ENCODE measurements at regions not wholly inside any gene's neighbourhood (a gene's known extent, or its start where the extent isn't known, plus 50 kb on each side); places are given as distances from the start of the nearest gene placed in this dataset.

- H3F3A ChIP-seq (ENCODE audit: insufficient read depth, low read depth): no peaks in the 10 kb centered on the region
- H4K20me1 ChIP-seq (ENCODE audit: insufficient read depth): no peaks in the 10 kb centered on the region
- H3K4me1 ChIP-seq (replicated peaks; ENCODE audit: insufficient read depth): no peaks in the 10 kb centered on the region
- ChIA-PET CTCF (no interaction called here), POLR2A (ENCODE audit: unreplicated experiment) (no interaction called here)
- intact Hi-C loops (cut with micrococcal nuclease; ENCODE audit: unreplicated experiment): no loop called here
- H3K4me2 ChIP-seq: no peak overlapping the region
- no TSS peak for BruUV-seq (replicated peaks)
- no peaks in the 10 kb centered on the region for H3K79me2 ChIP-seq (ENCODE audit: low read depth)
- H3K4me3 ChIP-seq: no peak overlapping the region
- DNase-seq: no peak
- no peaks in the 10 kb centered on the region for H3K9me3 ChIP-seq (ENCODE audit: insufficient read depth, low read depth)
- H3K9me2 ChIP-seq (ENCODE audit: insufficient read depth): no peaks in the 10 kb centered on the region
- TF ChIP-seq EZH2 (IDR thresholded peaks at IDR 0.05; ENCODE audit: low read depth): no peak
- no peak for TF ChIP-seq CTCF (conservative IDR thresholded peaks at IDR 0.05)
- H3K27me3 ChIP-seq (ENCODE audit: insufficient read depth, low read depth): no peaks in the 10 kb centered on the region
- no peak overlapping the region for H2AFZ ChIP-seq
- no peak overlapping the region for H3K27ac ChIP-seq
- no peaks in the 10 kb centered on the region for H3K36me3 ChIP-seq (ENCODE audit: low read depth)
These were observed 208.4 kb upstream of the ZNF521 start for GRCh38 chr18:25560369-25560768.

- H3K27me3 ChIP-seq (ENCODE audit: insufficient read depth, low read depth): no peaks in the 10 kb centered on the region
- H3K4me1 ChIP-seq (replicated peaks; ENCODE audit: insufficient read depth): no peaks in the 10 kb centered on the region
- H3K27ac ChIP-seq: no peak overlapping the region
- intact Hi-C loops (cut with micrococcal nuclease; ENCODE audit: unreplicated experiment): no loop called here
- DNase-seq: no peak
- H2AFZ ChIP-seq: no peak overlapping the region
- H3F3A ChIP-seq (ENCODE audit: insufficient read depth, low read depth): no peaks in the 10 kb centered on the region
- POLR2A ChIA-PET (ENCODE audit: unreplicated experiment): no interaction called here
- H4K20me1 ChIP-seq (ENCODE audit: insufficient read depth): no peaks in the 10 kb centered on the region
- H3K4me3 ChIP-seq: no peak overlapping the region
- CTCF ChIA-PET: no interaction called here
- no peaks in the 10 kb centered on the region for H3K9me3 ChIP-seq (ENCODE audit: insufficient read depth, low read depth)
- H3K36me3 ChIP-seq (ENCODE audit: low read depth): no peaks in the 10 kb centered on the region
- no peaks in the 10 kb centered on the region for H3K79me2 ChIP-seq (ENCODE audit: low read depth)
- H3K4me2 ChIP-seq: no peak overlapping the region
- BruUV-seq (replicated peaks): no TSS peak
- TF ChIP-seq EZH2 (IDR thresholded peaks at IDR 0.05; ENCODE audit: low read depth) (no peak), CTCF (conservative IDR thresholded peaks at IDR 0.05) (no peak)
- no peaks in the 10 kb centered on the region for H3K9me2 ChIP-seq (ENCODE audit: insufficient read depth)
These were observed 205.0 kb upstream of the ZNF521 start for GRCh38 chr18:25557011-25557410.

- no peak for DNase-seq
- H3K27ac ChIP-seq: no peak overlapping the region
- no TSS peak for BruUV-seq (replicated peaks)
These were observed 201.8 kb upstream of the ZNF521 start for GRCh38 chr18:25553631-25554263.

More at GRCh38 chr18:25553631-25554263, 201.8 kb upstream of the ZNF521 start:
- Histone ChIP-seq H3K79me2 (ENCODE audit: low read depth) (no peaks in the 10 kb centered on the region), H3K9me2 (ENCODE audit: insufficient read depth) (no peaks in the 10 kb centered on the region), H3K9me3 (ENCODE audit: insufficient read depth, low read depth) (no peaks in the 10 kb centered on the region), H3K27me3 (ENCODE audit: insufficient read depth, low read depth) (no peaks in the 10 kb centered on the region), H3K4me1 (replicated peaks; ENCODE audit: insufficient read depth) (no peaks in the 10 kb centered on the region), H3K4me3 (no peak overlapping the region), H3K4me2 (no peak overlapping the region), H4K20me1 (ENCODE audit: insufficient read depth) (no peaks in the 10 kb centered on the region), H3F3A (ENCODE audit: insufficient read depth, low read depth) (no peaks in the 10 kb centered on the region), H2AFZ (no peak overlapping the region), H3K36me3 (ENCODE audit: low read depth) (no peaks in the 10 kb centered on the region)
- intact Hi-C loops (cut with micrococcal nuclease; ENCODE audit: unreplicated experiment): no loop called here
- no peak for TF ChIP-seq CTCF (conservative IDR thresholded peaks at IDR 0.05)
- TF ChIP-seq EZH2 (IDR thresholded peaks at IDR 0.05; ENCODE audit: low read depth): no peak
- CTCF ChIA-PET: no interaction called here
- POLR2A ChIA-PET (ENCODE audit: unreplicated experiment): no interaction called here

All from PC-9 (cell line).